ENCODE measurements at regions not wholly inside any gene's neighbourhood (a gene's known extent, or its start where the extent isn't known, plus 50 kb on each side); places are given as distances from the start of the nearest gene placed in this dataset.

DNA sequence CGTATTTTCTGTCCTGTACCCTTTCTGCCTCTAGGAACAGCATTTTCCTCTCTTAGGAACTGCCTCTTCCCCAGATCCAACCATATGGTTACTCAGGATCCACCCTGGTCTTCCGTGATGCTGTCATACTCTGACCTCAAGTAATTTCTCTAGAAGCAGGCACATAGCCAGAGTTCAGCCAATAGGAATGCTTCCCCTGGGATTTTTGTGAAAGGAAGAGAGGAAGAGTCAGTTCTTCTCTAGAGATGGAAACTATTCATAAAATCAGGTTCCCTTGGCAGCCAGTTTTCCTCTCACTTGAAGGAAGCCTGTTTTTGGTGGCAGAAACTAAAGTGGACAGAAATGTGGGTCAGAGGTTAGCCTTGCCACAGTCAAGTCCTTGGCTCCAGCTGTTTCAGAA is 400.1 kb upstream of the PCSK5 start:
- H3K36me3 Mint-ChIP-seq (ENCODE audit: low read depth): no peaks in the 10 kb centered on the region
- no peak overlapping the region for H3K27ac Mint-ChIP-seq
- CTCF ChIA-PET: no interaction called here
- no peaks in the 10 kb centered on the region for H3K27me3 ChIP-seq (ENCODE audit: control insufficient read depth in 1 of 2, insufficient read depth in 2 of 2, low read length in 2 of 2)
- DNase-seq (no peak), ATAC-seq (ENCODE audit: poor library complexity) (no peak)
- POLR2A ChIA-PET: no interaction called here
- no peaks in the 10 kb centered on the region for H3K4me1 Mint-ChIP-seq (ENCODE audit: low read depth)
- intact Hi-C loops (cut with DNase I, micrococcal nuclease): no loop called here
- H3K27me3 Mint-ChIP-seq: peaks cover 4% of the 10 kb centered on the region
- H3K9me3 ChIP-seq (ENCODE audit: control insufficient read depth in 1 of 2, insufficient read depth in 1 of 2, low read length in 2 of 2): peaks cover 0 to 3% of the 10 kb centered on the region in 2 experiments
- H3K36me3 ChIP-seq (ENCODE audit: insufficient read depth, low read length): no peaks in the 10 kb centered on the region
- H3K27ac ChIP-seq (ENCODE audit: low read depth in 1 of 2, low read length in 2 of 2): no peak overlapping the region
- no peaks in the 10 kb centered on the region for H3K4me1 ChIP-seq (ENCODE audit: insufficient read depth, low read length)
- H3K9me3 Mint-ChIP-seq: peaks cover 3% of the 10 kb centered on the region
- no peak overlapping the region for H3K4me3 ChIP-seq (ENCODE audit: low read length)
- no peak overlapping the region for H3K4me3 Mint-ChIP-seq
- TF ChIP-seq, protein P1, sequence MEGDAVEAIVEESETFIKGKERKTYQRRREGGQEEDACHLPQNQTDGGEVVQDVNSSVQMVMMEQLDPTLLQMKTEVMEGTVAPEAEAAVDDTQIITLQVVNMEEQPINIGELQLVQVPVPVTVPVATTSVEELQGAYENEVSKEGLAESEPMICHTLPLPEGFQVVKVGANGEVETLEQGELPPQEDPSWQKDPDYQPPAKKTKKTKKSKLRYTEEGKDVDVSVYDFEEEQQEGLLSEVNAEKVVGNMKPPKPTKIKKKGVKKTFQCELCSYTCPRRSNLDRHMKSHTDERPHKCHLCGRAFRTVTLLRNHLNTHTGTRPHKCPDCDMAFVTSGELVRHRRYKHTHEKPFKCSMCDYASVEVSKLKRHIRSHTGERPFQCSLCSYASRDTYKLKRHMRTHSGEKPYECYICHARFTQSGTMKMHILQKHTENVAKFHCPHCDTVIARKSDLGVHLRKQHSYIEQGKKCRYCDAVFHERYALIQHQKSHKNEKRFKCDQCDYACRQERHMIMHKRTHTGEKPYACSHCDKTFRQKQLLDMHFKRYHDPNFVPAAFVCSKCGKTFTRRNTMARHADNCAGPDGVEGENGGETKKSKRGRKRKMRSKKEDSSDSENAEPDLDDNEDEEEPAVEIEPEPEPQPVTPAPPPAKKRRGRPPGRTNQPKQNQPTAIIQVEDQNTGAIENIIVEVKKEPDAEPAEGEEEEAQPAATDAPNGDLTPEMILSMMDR (IDR thresholded peaks at IDR 0.05): no peak

DNA sequence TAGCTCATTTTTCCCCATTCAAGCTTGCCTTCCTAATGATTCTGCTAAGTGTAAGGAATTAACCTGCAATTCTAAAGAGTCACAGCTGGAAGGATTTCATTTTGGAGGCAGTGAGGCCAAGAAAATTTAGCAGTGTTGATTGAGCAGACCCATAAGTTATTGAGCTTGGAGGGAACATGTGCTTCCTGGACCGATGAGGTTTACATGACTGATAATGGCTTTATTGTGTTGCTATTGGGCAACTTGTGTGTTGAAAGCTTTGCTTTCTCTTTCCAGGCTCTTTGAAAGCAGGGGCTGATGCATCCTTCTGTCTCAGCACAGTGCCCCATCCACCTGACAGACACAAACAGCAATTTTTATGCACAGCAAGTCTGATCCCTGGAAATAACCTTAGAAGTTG is 398.9 kb upstream of the PCSK5 start:
- Histone ChIP-seq H3K4me3 (ENCODE audit: low read length) (no peak overlapping the region), H3K9me3 (ENCODE audit: control insufficient read depth in 1 of 2, insufficient read depth in 1 of 2, low read length in 2 of 2) (peaks cover 0 to 3% of the 10 kb centered on the region in 2 experiments), H3K4me1 (ENCODE audit: insufficient read depth, low read length) (no peaks in the 10 kb centered on the region), H3K36me3 (ENCODE audit: insufficient read depth, low read length) (no peaks in the 10 kb centered on the region), H3K27me3 (ENCODE audit: control insufficient read depth in 1 of 2, insufficient read depth in 2 of 2, low read length in 2 of 2) (peaks cover 0 to 1% of the 10 kb centered on the region in 2 experiments), H3K27ac (ENCODE audit: low read depth in 1 of 2, low read length in 2 of 2) (no peak overlapping the region)
- Mint-ChIP-seq H3K9me3 (peaks cover 3% of the 10 kb centered on the region), H3K27me3 (peaks cover 4% of the 10 kb centered on the region), H3K27ac (no peak overlapping the region), H3K4me3 (no peak overlapping the region), H3K36me3 (ENCODE audit: low read depth) (no peaks in the 10 kb centered on the region), H3K4me1 (ENCODE audit: low read depth) (no peaks in the 10 kb centered on the region)
- ChIA-PET CTCF (no interaction called here), POLR2A (no interaction called here)
- TF ChIP-seq, protein P1 (IDR thresholded peaks at IDR 0.05): no peak
- ATAC-seq (ENCODE audit: poor library complexity) (no peak), DNase-seq (no peak)
- intact Hi-C loops (cut with DNase I, micrococcal nuclease): no loop called here

DNA sequence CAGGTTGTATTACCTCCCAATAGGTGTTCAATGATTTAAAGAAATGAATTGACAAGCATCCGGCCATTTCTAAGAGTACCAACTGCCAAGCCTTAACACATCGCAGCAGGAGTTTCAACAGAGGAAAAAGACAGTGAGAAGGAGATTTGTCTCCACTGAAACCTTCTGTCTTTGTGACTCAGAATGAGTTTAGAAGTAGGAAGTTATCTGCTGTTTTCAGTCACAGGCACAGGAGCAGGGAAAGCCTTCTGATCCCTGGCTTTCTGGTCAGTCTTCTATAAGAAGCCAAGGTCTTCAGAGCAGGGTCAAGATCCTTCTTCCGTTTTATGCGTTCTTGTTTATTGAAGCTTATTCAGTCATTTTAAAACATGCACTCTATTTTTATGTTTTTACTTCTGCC is 390.7 kb upstream of the PCSK5 start:
- H3K4me3 Mint-ChIP-seq: no peak overlapping the region
- no peak overlapping the region for H3K27ac ChIP-seq (ENCODE audit: low read depth in 1 of 2, low read length in 2 of 2)
- H3K27me3 Mint-ChIP-seq: peaks cover 4% of the 10 kb centered on the region
- H3K27ac Mint-ChIP-seq: no peak overlapping the region
- H3K4me1 Mint-ChIP-seq (ENCODE audit: low read depth): no peaks in the 10 kb centered on the region
- no peaks in the 10 kb centered on the region for H3K36me3 Mint-ChIP-seq (ENCODE audit: low read depth)
- peaks cover 0 to 4% of the 10 kb centered on the region in 2 experiments for H3K27me3 ChIP-seq (ENCODE audit: control insufficient read depth in 1 of 2, insufficient read depth in 2 of 2, low read length in 2 of 2)
- no peaks in the 10 kb centered on the region for H3K9me3 Mint-ChIP-seq
- intact Hi-C loops (cut with DNase I, micrococcal nuclease): no loop called here
- ChIA-PET CTCF (no interaction called here), POLR2A (no interaction called here)
- no peak overlapping the region for H3K4me3 ChIP-seq (ENCODE audit: low read length)
- H3K4me1 ChIP-seq (ENCODE audit: insufficient read depth, low read length): no peaks in the 10 kb centered on the region
- no peaks in the 10 kb centered on the region for H3K9me3 ChIP-seq (ENCODE audit: control insufficient read depth in 1 of 2, insufficient read depth in 1 of 2, low read length in 2 of 2)
- ATAC-seq (ENCODE audit: poor library complexity) (no peak), DNase-seq (no peak)
- H3K36me3 ChIP-seq (ENCODE audit: insufficient read depth, low read length): no peaks in the 10 kb centered on the region
- TF ChIP-seq, protein P1 (IDR thresholded peaks at IDR 0.05): no peak

Measured in CD4-positive, alpha-beta T cell (primary cell).